H1 (cell line): ENCODE measurements at regions not wholly inside any gene's neighbourhood (a gene's known extent, or its start where the extent isn't known, plus 50 kb on each side); places are given as distances from the start of the nearest gene placed in this dataset.
A peak's percentile ranks its signal among the peaks of the same experiment; 100 is the strongest.

Experiments used
- CTCF ChIA-PET: fragments of 300-600 bp; sonication (Branson Sonifier 250); formaldehyde crosslinking; loops from one replicate; lab custom pipeline; 2021; ENCODE audit not compliant: partially characterized antibody; lab: Charles Lee
- POLR2A ChIA-PET: fragments of 300-600 bp; sonication (Branson Sonifier 250); formaldehyde crosslinking; loops from one replicate; lab custom pipeline; 2021; ENCODE audit warnings: inconsistent platforms; ENCODE audit not compliant: partially characterized antibody; lab: Charles Lee
- DNase-seq, 2 experiments: peaks; one replicate each; pipeline versions ENCODE4 v3.0.0 to v3.0.0-alpha.2; 2010 to 2022; ENCODE audit warnings: low spot score in 2 of 2, low read depth in 1 of 2, mixed read lengths in 1 of 2
- FAIRE-seq: peaks from 2 replicates; lab custom pipeline; 2011; peaks lifted over from hg19 to GRCh38; lab: Jason Lieb, UNC
- H2AFZ ChIP-seq: 2 replicates; pipeline ENCODE4 v1.8.1; 2012; ENCODE audit warnings: low read length, inconsistent platforms
- H2AK5ac ChIP-seq: 2 replicates; pipeline ENCODE4 v1.6.1; 2013; ENCODE audit warnings: low read depth, low read length
- H2BK120ac ChIP-seq: replicated peaks from 2 replicates; pipeline ENCODE3; 2013; ENCODE audit warnings: low read depth, low read length, inconsistent platforms
- H2BK12ac ChIP-seq: 2 replicates; pipeline ENCODE4 v1.6.1; 2013; ENCODE audit warnings: low read depth, low read length
- H2BK15ac ChIP-seq: 2 replicates; pipeline ENCODE4 v1.6.1; 2013; ENCODE audit warnings: low read length
- H2BK20ac ChIP-seq: 2 replicates; pipeline ENCODE4 v1.6.1; 2013; ENCODE audit warnings: low read length
- H2BK5ac ChIP-seq: 2 replicates; pipeline ENCODE4 v1.6.1; 2013; ENCODE audit warnings: low read depth, low read length
- H3K14ac ChIP-seq: 2 replicates; pipeline ENCODE4 v1.6.1; 2013; ENCODE audit warnings: inconsistent platforms; ENCODE audit not compliant: insufficient read length
- H3K18ac ChIP-seq: 2 replicates; pipeline ENCODE4 v1.6.1; 2013; ENCODE audit warnings: low read length; ENCODE audit errors: extremely low read depth
- H3K23ac ChIP-seq: 2 replicates; pipeline ENCODE4 v1.6.1; 2013; ENCODE audit warnings: inconsistent platforms; ENCODE audit not compliant: insufficient read length
- H3K23me2 ChIP-seq: 2 replicates; pipeline ENCODE4 v1.6.1; 2013; ENCODE audit warnings: low read depth, low read length
- H3K27ac ChIP-seq: 2 replicates; pipeline ENCODE4 v1.6.1; 2011; ENCODE audit warnings: low read depth, low read length, inconsistent platforms
- H3K27me3 ChIP-seq, 4 experiments: replicated peaks in 1 of 4; 1 replicate in 1 of 4; 2 replicates in 3 of 4; pipeline versions ENCODE4 v1.6.1 to v1.8.1; 2011 to 2013; ENCODE audit warnings: low read length in 3 of 4, mild to moderate bottlenecking in 3 of 4, inconsistent platforms in 2 of 4, mixed read lengths in 2 of 4, moderate library complexity in 1 of 4; ENCODE audit not compliant: control insufficient read depth in 3 of 4, insufficient read depth in 3 of 4; ENCODE audit errors: extremely low read depth in 1 of 4
- H3K36me3 ChIP-seq, 4 experiments: 2 replicates each; pipeline versions ENCODE4 v1.6.1 to v1.8.1; 2011 to 2013; ENCODE audit warnings: mild to moderate bottlenecking in 4 of 4, low read length in 3 of 4, moderate library complexity in 2 of 4, control low read depth in 1 of 4, inconsistent platforms in 1 of 4; ENCODE audit not compliant: insufficient read depth in 4 of 4, control insufficient read depth in 2 of 4
- H3K4ac ChIP-seq: replicated peaks from 2 replicates; pipeline ENCODE3; 2013; ENCODE audit warnings: low read length, low read depth, mixed read lengths, inconsistent platforms; ENCODE audit not compliant: insufficient read length
- H3K4me1 ChIP-seq, 4 experiments: replicated peaks in 1 of 4; 1 replicate in 1 of 4; 2 replicates in 3 of 4; pipeline versions ENCODE4 v1.6.1 to v1.8.1; 2011 to 2013; ENCODE audit warnings: low read length in 3 of 4, inconsistent platforms in 2 of 4, mixed read lengths in 1 of 4; ENCODE audit not compliant: insufficient read depth in 4 of 4, control insufficient read depth in 3 of 4
- H3K4me2 ChIP-seq, 2 experiments: 2 replicates each; pipeline versions ENCODE4 v1.6.1 to v1.8.1; 2011 to 2013; ENCODE audit warnings: low read depth in 2 of 2, low read length in 2 of 2, control low read depth in 1 of 2, inconsistent platforms in 1 of 2, mild to moderate bottlenecking in 1 of 2; ENCODE audit not compliant: insufficient read depth in 1 of 2
- H3K4me3 ChIP-seq, 4 experiments: fragments of 200-600, 300-600 bp in 1 of 4; sonication (generic), shearing (Covaris generic), sonication (Bioruptor Twin) in 1 of 4; 2 replicates each; pipeline versions ENCODE4 v1.5.1 to v1.8.1; 2011 to 2016; ENCODE audit warnings: low read length in 4 of 4, low read depth in 3 of 4, control low read depth in 2 of 4, inconsistent platforms in 2 of 4, mild to moderate bottlenecking in 2 of 4, mixed read lengths in 1 of 4, moderate library complexity in 1 of 4; ENCODE audit not compliant: insufficient read depth in 2 of 4; ENCODE audit errors: extremely low read depth in 1 of 4
- H3K56ac ChIP-seq: replicated peaks from 2 replicates; pipeline ENCODE3; 2013; ENCODE audit warnings: low read depth, mild to moderate bottlenecking, mixed read lengths, low read length, inconsistent platforms; ENCODE audit not compliant: insufficient read length
- H3K79me1 ChIP-seq: 2 replicates; pipeline ENCODE4 v1.6.1; 2013; ENCODE audit warnings: low read depth, low read length, control low read depth
- H3K79me2 ChIP-seq, 2 experiments: 2 replicates each; pipeline versions ENCODE4 v1.6.1 to v1.8.1; 2012 to 2013; ENCODE audit warnings: low read length in 2 of 2, mild to moderate bottlenecking in 2 of 2, inconsistent platforms in 1 of 2; ENCODE audit not compliant: insufficient read depth in 2 of 2, control insufficient read depth in 1 of 2
- H3K9ac ChIP-seq, 4 experiments: replicated peaks in 1 of 4; 1 replicate in 1 of 4; 2 replicates in 3 of 4; pipeline versions ENCODE4 v1.6.1 to v1.8.1; 2011 to 2013; ENCODE audit warnings: low read depth in 3 of 4, low read length in 3 of 4, control low read depth in 2 of 4, mild to moderate bottlenecking in 2 of 4, moderate library complexity in 2 of 4, inconsistent platforms in 1 of 4; ENCODE audit errors: extremely low read depth in 1 of 4
- H3K9me3 ChIP-seq, 2 experiments: 2 replicates each; pipeline versions ENCODE4 v1.6.1 to v1.8.1; 2012 to 2013; ENCODE audit warnings: mild to moderate bottlenecking in 2 of 2, moderate library complexity in 2 of 2, control low read depth in 1 of 2, inconsistent platforms in 1 of 2, low read depth in 1 of 2, low read length in 1 of 2, mixed read lengths in 1 of 2; ENCODE audit not compliant: insufficient read depth in 2 of 2
- H4K20me1 ChIP-seq, 2 experiments: replicated peaks in 1 of 2; 2 replicates each; pipeline versions ENCODE3 to v1.8.1; 2011 to 2013; ENCODE audit warnings: inconsistent platforms in 2 of 2, low read length in 2 of 2, mild to moderate bottlenecking in 1 of 2; ENCODE audit not compliant: insufficient read depth in 2 of 2, control insufficient read depth in 1 of 2
- H4K5ac ChIP-seq: 2 replicates; pipeline ENCODE4 v1.6.1; 2013; ENCODE audit warnings: low read length, low read depth, mixed read lengths, inconsistent platforms; ENCODE audit not compliant: insufficient read length
- H4K8ac ChIP-seq: 2 replicates; pipeline ENCODE4 v1.8.0; 2013; ENCODE audit warnings: mild to moderate bottlenecking, moderate library complexity, low read length, inconsistent platforms; ENCODE audit not compliant: insufficient read depth; ENCODE audit errors: extremely low read depth
- H4K91ac ChIP-seq: replicated peaks from 2 replicates; pipeline ENCODE3; 2013; ENCODE audit warnings: low read length, mixed read lengths, inconsistent platforms; ENCODE audit not compliant: insufficient read length
- CTCF ChIP-seq, 3 experiments: IDR thresholded peaks; 1 replicate in 2 of 3; 2 replicates in 1 of 3; pipeline versions ENCODE4 v1.5.1 to v1.6.1; 2011; ENCODE audit warnings: low read length in 3 of 3, mild to moderate bottlenecking in 3 of 3, inconsistent platforms in 2 of 3, low read depth in 1 of 3, moderate library complexity in 1 of 3; ENCODE audit not compliant: insufficient read depth in 1 of 3; ENCODE audit errors: control extremely low read depth in 1 of 3
- GTF2F1 ChIP-seq: IDR thresholded peaks from 2 replicates; pipeline ENCODE4 v1.6.1; 2012; ENCODE audit warnings: low read depth, low read length, improper control_type of control experiment, borderline replicate concordance
- NRF1 ChIP-seq: IDR thresholded peaks from 2 replicates; pipeline ENCODE4 v1.6.1; 2011; ENCODE audit warnings: mild to moderate bottlenecking, low read depth, low read length, improper control_type of control experiment
- RAD21 ChIP-seq, 2 experiments: IDR thresholded peaks in 1 of 2; conservative IDR thresholded peaks in 1 of 2; 2 replicates each; pipeline ENCODE4 v1.6.1; 2011; ENCODE audit warnings: low read depth in 2 of 2, low read length in 2 of 2, improper control_type of control experiment in 1 of 2, inconsistent platforms in 1 of 2, mild to moderate bottlenecking in 1 of 2, moderate library complexity in 1 of 2
- TEAD4 ChIP-seq: IDR thresholded peaks from 2 replicates; pipeline ENCODE4 v1.6.1; 2012; ENCODE audit warnings: low read depth, low read length, inconsistent platforms, mixed read lengths
- YY1 ChIP-seq: IDR thresholded peaks from 2 replicates; pipeline ENCODE4 v1.6.1; 2011; ENCODE audit warnings: low read depth, mild to moderate bottlenecking, low read length
- WGBS, 2 experiments: shearing (Covaris generic) in 1 of 2; methylation state at CpG; one replicate each; pipeline versions ENCODE4 v1.1.6 to v1.1.7; 2013 to 2015; ENCODE audit warnings: low lambda C conversion rate in 2 of 2, mixed read lengths in 2 of 2, inconsistent platforms in 1 of 2, low coverage in 1 of 2, missing lambda C conversion rate in 1 of 2; ENCODE audit not compliant: insufficient replicate concordance in 2 of 2, insufficient coverage in 1 of 2, insufficient read length in 1 of 2; ENCODE audit errors: extremely low coverage in 1 of 2, missing lambda C conversion rate in 1 of 2; 5-methylcytosine and 5-hydroxymethylcytosine counted together
- TF ChIP-seq, protein P1 (sequence below): IDR thresholded peaks from 2 replicates; pipeline ENCODE4 v1.6.1; 2012; ENCODE audit warnings: inconsistent platforms
- TF ChIP-seq, protein P2 (sequence below): IDR thresholded peaks from 2 replicates; pipeline ENCODE4 v1.6.1; 2012; ENCODE audit warnings: inconsistent platforms

DNA sequence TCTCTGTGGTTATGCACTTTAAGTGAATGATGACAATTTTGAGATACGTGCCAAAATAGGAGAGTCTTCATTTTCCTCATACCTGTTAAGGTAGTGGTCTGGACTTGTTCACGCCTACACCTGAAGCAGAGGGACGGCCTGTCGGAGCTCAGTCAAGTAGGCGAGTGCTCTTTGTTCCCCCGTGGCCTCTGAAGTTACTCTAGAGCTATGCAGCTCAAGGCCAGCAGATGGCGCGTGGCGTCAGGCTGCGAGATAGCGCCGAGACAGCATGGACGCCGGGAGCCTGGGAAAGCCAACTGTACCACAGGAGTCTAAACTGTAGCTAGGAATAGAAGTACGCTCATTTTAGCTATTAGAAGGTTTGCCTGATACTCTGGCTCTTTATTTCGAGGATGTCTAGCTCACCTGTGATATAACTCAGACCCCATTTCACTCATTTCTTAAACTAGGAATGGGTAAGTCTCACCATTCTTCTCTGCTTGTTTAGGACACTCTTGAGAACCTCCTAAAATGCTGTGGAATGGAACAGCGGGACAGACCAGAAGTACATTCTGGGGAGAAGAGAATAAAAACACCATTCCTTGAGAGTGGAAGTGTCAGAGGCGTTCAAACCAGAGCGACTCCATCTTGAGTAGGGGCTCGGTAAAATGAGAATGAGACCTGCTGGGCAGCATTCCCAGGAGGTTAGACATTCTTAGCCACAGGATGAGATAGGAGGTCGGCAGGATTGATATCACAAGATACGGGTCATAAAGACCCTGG, 267.4 kb upstream of the HMGA2 start:
- Histone ChIP-seq H4K20me1 (no peaks in the 10 kb centered on the region), H3K27me3 (no peaks in the 10 kb centered on the region), H4K91ac (no peak overlapping the region), H4K8ac (no peak overlapping the region), H3K14ac (no peak overlapping the region), H3K56ac (no peak overlapping the region), H3K23ac (no peak overlapping the region), H4K5ac (no peak overlapping the region), H3K4me3 (no peak overlapping the region), H3K79me1 (no peaks in the 10 kb centered on the region), H3K79me2 (no peaks in the 10 kb centered on the region), H3K4me2 (no peak overlapping the region), H2AK5ac (no peak overlapping the region), H3K9ac (no peak overlapping the region), H2BK5ac (no peak overlapping the region), H3K4me1 (no peaks in the 10 kb centered on the region), H3K4ac (no peak overlapping the region), H2BK20ac (no peak overlapping the region), H3K9me3 (peaks cover 9 to 12% of the 10 kb centered on the region in 2 experiments; a peak in 3 of 4 replicates), H3K36me3 (no peaks in the 10 kb centered on the region), H3K18ac (0 out of 2 replicates have a peak overlapping the region, but pooled peaks have one; percentile 29), H3K27ac (no peak overlapping the region), H2AFZ (peak overlapping the region; percentile 99), H2BK120ac (no peak overlapping the region), H2BK12ac (no peak overlapping the region), H3K23me2 (no peaks in the 10 kb centered on the region), H2BK15ac (peak overlapping the region; percentile 18; the same call in 1 of the 2 replicates)
- 47% methylated on average over 22 of the region's 22 CpGs; no CpG with 5 or more reads in 1 of the 2 experiments for WGBS, 2 experiments
- no peak for FAIRE-seq
- TF ChIP-seq RAD21 (IDR thresholded peaks at IDR 0.05 in 1 of 2, conservative IDR thresholded peaks at IDR 0.05 in 1 of 2; ENCODE audit: low read depth in 2 of 2, low read length in 2 of 2), result peak; percentile 94 to 96
- no peak for TF ChIP-seq GTF2F1
- no peak for TF ChIP-seq NRF1
- TF ChIP-seq, protein P1, sequence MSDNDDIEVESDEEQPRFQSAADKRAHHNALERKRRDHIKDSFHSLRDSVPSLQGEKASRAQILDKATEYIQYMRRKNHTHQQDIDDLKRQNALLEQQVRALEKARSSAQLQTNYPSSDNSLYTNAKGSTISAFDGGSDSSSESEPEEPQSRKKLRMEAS, result peak; percentile 69; the same call in 1 of the 2 replicates
- TF ChIP-seq YY1, result peak; percentile 86
- TF ChIP-seq, protein P2, sequence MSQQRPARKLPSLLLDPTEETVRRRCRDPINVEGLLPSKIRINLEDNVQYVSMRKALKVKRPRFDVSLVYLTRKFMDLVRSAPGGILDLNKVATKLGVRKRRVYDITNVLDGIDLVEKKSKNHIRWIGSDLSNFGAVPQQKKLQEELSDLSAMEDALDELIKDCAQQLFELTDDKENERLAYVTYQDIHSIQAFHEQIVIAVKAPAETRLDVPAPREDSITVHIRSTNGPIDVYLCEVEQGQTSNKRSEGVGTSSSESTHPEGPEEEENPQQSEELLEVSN, result peak; percentile 51; the same call in 1 of the 2 replicates
- peak; percentile 91 to 92 (median 92) for TF ChIP-seq CTCF (IDR thresholded peaks at IDR 0.05; ENCODE audit: control extremely low read depth in 1 of 3, insufficient read depth in 1 of 3, low read depth in 1 of 3, low read length in 3 of 3)
- TF ChIP-seq TEAD4, result peak; percentile 47; the same call in 1 of the 2 replicates
- CTCF ChIA-PET, result interaction anchor here (0.6 to 2.3 kb wide), 61 partner anchors 9 to 550 kb away, joined by 3 to 15 read pairs (median 4); no protein-coding TSS in a partner anchor
- POLR2A ChIA-PET, result no interaction called here
- DNase-seq, result peak; percentile 74 to 90
